Heart right ventricle (tissue), 16 donors: ENCODE measurements at regions not wholly inside any gene's neighbourhood (a gene's known extent, or its start where the extent isn't known, plus 50 kb on each side); places are given as distances from the start of the nearest gene placed in this dataset.

Experiments used
- ATAC-seq, 8 donors: fragments of 200-7000 bp; cut with Tn5 transposase; one replicate each; pipeline ENCODE4 v1.9.1; 2020; ENCODE audit warnings: mild to moderate bottlenecking in 8 of 8, moderate library complexity in 8 of 8, moderate number of reproducible peaks in 1 of 8
- DNase-seq, 2 donors: peaks; one replicate each; pipeline ENCODE4 v3.0.0-alpha.2; 2020
- H3K27ac ChIP-seq, 10 donors: fragments of 200-600 bp; sonication (generic) in 2 of 10; one replicate each; pipeline versions ENCODE4 v1.5.0 to v1.8.0; 2020 to 2022; ENCODE audit warnings: mild to moderate bottlenecking in 3 of 10
- H3K27me3 ChIP-seq, 7 donors: fragments of 200-600 bp; one replicate each; pipeline ENCODE4 v1.8.0; 2021 to 2022; ENCODE audit warnings: mild to moderate bottlenecking in 2 of 7
- H3K36me3 ChIP-seq, 9 donors: fragments of 200-600 bp; sonication (generic) in 1 of 9; one replicate each; pipeline versions ENCODE4 v1.5.0 to v1.8.0; 2020 to 2022; ENCODE audit warnings: mild to moderate bottlenecking in 2 of 9
- H3K4me1 ChIP-seq, 9 donors: fragments of 200-600 bp; sonication (generic) in 1 of 9; one replicate each; pipeline versions ENCODE4 v1.5.0 to v1.8.0; 2020 to 2022; ENCODE audit warnings: mild to moderate bottlenecking in 4 of 9
- H3K4me3 ChIP-seq, 10 donors: fragments of 200-600 bp; sonication (generic) in 2 of 10; one replicate each; pipeline versions ENCODE4 v1.5.0 to v1.8.0; 2020 to 2022; ENCODE audit warnings: mild to moderate bottlenecking in 7 of 10, moderate library complexity in 2 of 10
- H3K9me3 ChIP-seq, 11 donors: fragments of 200-600 bp in 10 of 11; sonication (generic) in 2 of 11; one replicate each; pipeline versions ENCODE4 v1.5.0 to v1.8.0; 2013 to 2022; ENCODE audit warnings: mild to moderate bottlenecking in 2 of 11, control low read depth in 1 of 11, moderate library complexity in 1 of 11
- WGBS, 2 donors: extraction: QIAGEN DNeasy Blood & Tissue Kit; methylation state at CpG; one replicate each; pipeline ENCODE4 v1.1.7; 2013; ENCODE audit warnings: inconsistent platforms in 1 of 2; 5-methylcytosine and 5-hydroxymethylcytosine counted together
- intact Hi-C, 10 donors: fragments of 100-400 bp; cut with DNase I; formaldehyde crosslinking; loops; one replicate each; pipeline versions ENCODE4 v1.11.1 to v1.14.2; 2022
- TF ChIP-seq, protein P1 (sequence below), 9 donors: fragments of 200-600 bp; sonication (generic) in 2 of 9; IDR thresholded peaks; one replicate each; pipeline versions ENCODE4 v1.5.0 to v1.8.0; 2021 to 2022; ENCODE audit warnings: antibody characterized with exemption in 9 of 9, mild to moderate bottlenecking in 5 of 9, moderate library complexity in 1 of 9
- donor health status: Arrhythmogenic right ventricular cardiomyopathy.
- donor health status: ischemic (EF 13 %, LVEDD 7.1; RV severe dilation, severe dysfunction).
- donor health status: healthy with polysubstance abuse.
- donor health status: DM: no; HTN: yes; CAD: no.
- donor health status: DM: no; HTN: no; CAD: no.
- donor health status: ischemic (EF 25% LVEDD 6.9; RV normal size, moderate dysfunction).
- donor health status: ischemic (EF 25% LVEDD 5.7; RV mildly dilated, moderate dysfunction).
- donor health status: healthy.
- donor health status: DM: yes; HTN: yes; CAD: no.
- donor health status: Ischemic cardiomyopathy.
- donor health status: ischemic (EF 35%, LVEDD 5.7; RV mildly dilated, moderate dysfunction).
- donor health status: nonischemic (EF 11% LVEDD 7.7; RV severe dilation, severe dysfunction).
- donor health status: DM: yes; HTN: yes; CAD: no.
- donor health status: PGD.
- donor health status: ischemic (EF 29% LVEDD 5.4; RV normal size, mild dysfunction).
- donor health status: nonischemic (EF 23%, LVEDD 6.1; RV moderate dilation, normal function).

DNA sequence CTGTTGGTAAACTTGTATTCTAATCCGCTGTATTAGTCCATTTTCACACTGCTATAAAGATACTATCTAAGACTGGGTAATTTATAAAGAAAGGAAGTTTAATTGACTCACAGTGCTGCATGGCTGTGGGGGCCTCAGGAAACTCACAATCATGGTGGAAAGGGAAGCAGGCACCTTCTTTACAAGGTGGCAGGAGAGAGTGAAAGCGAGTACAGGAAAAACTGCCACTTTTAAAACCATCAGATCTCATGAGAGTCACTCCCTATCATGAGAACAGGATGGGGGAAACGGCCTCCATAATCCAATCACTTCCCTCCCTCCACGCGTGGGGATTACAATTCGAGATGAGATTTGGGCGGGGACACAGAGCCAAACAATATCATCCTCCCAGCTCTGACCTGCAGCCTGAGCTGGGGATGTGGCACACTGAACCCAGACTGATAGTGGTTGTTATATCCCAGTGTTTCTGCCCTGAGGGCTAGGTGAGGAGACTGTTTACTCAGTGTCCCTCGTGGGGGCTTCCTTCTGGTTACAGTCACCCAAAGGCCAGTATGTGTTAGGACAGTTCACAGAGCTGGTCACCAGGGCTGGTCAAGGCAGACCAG lies 488.3 kb downstream of the KDM4C start:
- Histone ChIP-seq H3K27ac (no peak overlapping the region), H3K9me3 (peaks cover 0 to 4% (median 0%) of the 10 kb centered on the region in 11 donors), H3K27me3 (no peaks in the 10 kb centered on the region), H3K4me3 (no peak overlapping the region), H3K36me3 (no peaks in the 10 kb centered on the region), H3K4me1 (no peaks in the 10 kb centered on the region)
- 68 to 81% methylated on average over 8 of the region's 8 CpGs for WGBS, 2 donors
- TF ChIP-seq, protein P1, sequence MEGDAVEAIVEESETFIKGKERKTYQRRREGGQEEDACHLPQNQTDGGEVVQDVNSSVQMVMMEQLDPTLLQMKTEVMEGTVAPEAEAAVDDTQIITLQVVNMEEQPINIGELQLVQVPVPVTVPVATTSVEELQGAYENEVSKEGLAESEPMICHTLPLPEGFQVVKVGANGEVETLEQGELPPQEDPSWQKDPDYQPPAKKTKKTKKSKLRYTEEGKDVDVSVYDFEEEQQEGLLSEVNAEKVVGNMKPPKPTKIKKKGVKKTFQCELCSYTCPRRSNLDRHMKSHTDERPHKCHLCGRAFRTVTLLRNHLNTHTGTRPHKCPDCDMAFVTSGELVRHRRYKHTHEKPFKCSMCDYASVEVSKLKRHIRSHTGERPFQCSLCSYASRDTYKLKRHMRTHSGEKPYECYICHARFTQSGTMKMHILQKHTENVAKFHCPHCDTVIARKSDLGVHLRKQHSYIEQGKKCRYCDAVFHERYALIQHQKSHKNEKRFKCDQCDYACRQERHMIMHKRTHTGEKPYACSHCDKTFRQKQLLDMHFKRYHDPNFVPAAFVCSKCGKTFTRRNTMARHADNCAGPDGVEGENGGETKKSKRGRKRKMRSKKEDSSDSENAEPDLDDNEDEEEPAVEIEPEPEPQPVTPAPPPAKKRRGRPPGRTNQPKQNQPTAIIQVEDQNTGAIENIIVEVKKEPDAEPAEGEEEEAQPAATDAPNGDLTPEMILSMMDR (IDR thresholded peaks at IDR 0.05), result no peak
- ATAC-seq, result no peak
- intact Hi-C loops, result no loop called here
- DNase-seq, result no peak

- Histone ChIP-seq H3K4me3 (no peak overlapping the region), H3K36me3 (no peaks in the 10 kb centered on the region), H3K4me1 (no peaks in the 10 kb centered on the region), H3K9me3 (peaks cover 0 to 19% (median 0%) of the 10 kb centered on the region in 11 donors), H3K27ac (no peak overlapping the region), H3K27me3 (no peaks in the 10 kb centered on the region)
- no peak for ATAC-seq
- intact Hi-C loops, result no loop called here
- TF ChIP-seq, protein P1 (IDR thresholded peaks at IDR 0.05), result no peak
- DNase-seq, result no peak
Observed at GRCh38 chr9:7243838-7244237, 486.1 kb downstream of the KDM4C start.

- H3K4me3 ChIP-seq, result no peak overlapping the region
- H3K27ac ChIP-seq, result no peak overlapping the region
- TF ChIP-seq, protein P1 (IDR thresholded peaks at IDR 0.05), result no peak
- H3K4me1 ChIP-seq, result no peaks in the 10 kb centered on the region
- whole genome bisulfite sequencing, 2 donors, result 98 to 100% methylated on average over 1 of the region's 1 CpG
- peaks cover 0 to 19% (median 0%) of the 10 kb centered on the region in 11 donors for H3K9me3 ChIP-seq
- ATAC-seq (no peak), DNase-seq (no peak)
- H3K27me3 ChIP-seq, result no peaks in the 10 kb centered on the region
- intact Hi-C loops, result no loop called here
- H3K36me3 ChIP-seq, result no peaks in the 10 kb centered on the region
Observed at GRCh38 chr9:7242126-7242525, 484.4 kb downstream of the KDM4C start.

- WGBS, 2 donors, result 92 to 94% methylated on average over 2 of the region's 2 CpGs
- intact Hi-C loops, result no loop called here
- ATAC-seq, result no peak
- H3K27me3 ChIP-seq, result no peaks in the 10 kb centered on the region
- H3K36me3 ChIP-seq, result no peaks in the 10 kb centered on the region
- H3K27ac ChIP-seq, result no peak overlapping the region
- TF ChIP-seq, protein P1 (IDR thresholded peaks at IDR 0.05), result no peak
- H3K9me3 ChIP-seq, result peaks cover 0 to 19% (median 0%) of the 10 kb centered on the region in 11 donors
- H3K4me3 ChIP-seq, result no peak overlapping the region
- H3K4me1 ChIP-seq, result no peaks in the 10 kb centered on the region
- DNase-seq, result no peak
Observed at GRCh38 chr9:7241694-7242093, 483.9 kb downstream of the KDM4C start.
